Cardiac muscle cell (in vitro differentiated cells and primary cell): ENCODE measurements at regions not wholly inside any gene's neighbourhood (a gene's known extent, or its start where the extent isn't known, plus 50 kb on each side); places are given as distances from the start of the nearest gene placed in this dataset.
A peak's percentile ranks its signal among the peaks of the same experiment; 100 is the strongest.

Experiments
- DNase-seq, 2 donors: peaks; one replicate each; pipeline versions ENCODE4 v3.0.0 to v3.0.0-alpha.2; 2010 to 2017; ENCODE audit warnings: low read depth in 1 of 2, low spot score in 1 of 2
- H3K27ac ChIP-seq: fragments of 200-600 bp; sonication (generic); 2 replicates; pipeline ENCODE4 v1.5.1; 2016
- H3K27me3 ChIP-seq: fragments of 200-600 bp; sonication (generic); 2 replicates; pipeline ENCODE4 v1.6.0; 2016; ENCODE audit warnings: control low read depth
- H3K36me3 ChIP-seq: fragments of 200-600 bp; sonication (generic); 2 replicates; pipeline ENCODE4 v1.5.1; 2016; ENCODE audit warnings: control low read depth
- H3K4me1 ChIP-seq: fragments of 200-600 bp; sonication (generic); 2 replicates; pipeline ENCODE4 v1.8.1; 2017; ENCODE audit warnings: low read depth, mild to moderate bottlenecking, mixed run types
- H3K4me3 ChIP-seq: fragments of 200-600 bp; sonication (generic); 2 replicates; pipeline ENCODE4 v1.5.1; 2016; ENCODE audit warnings: mild to moderate bottlenecking
- H3K9me3 ChIP-seq: fragments of 200-600 bp; sonication (generic); 2 replicates; pipeline ENCODE4 v1.5.1; 2017; ENCODE audit warnings: low read depth, mild to moderate bottlenecking, control low read depth
- CTCF ChIP-seq: IDR thresholded peaks from 2 replicates; pipeline ENCODE4 v1.5.1; 2012; ENCODE audit warnings: low read depth, mild to moderate bottlenecking, low read length

- no peak overlapping the region for H3K27ac ChIP-seq
- H3K9me3 ChIP-seq: no peaks in the 10 kb centered on the region
- no peaks in the 10 kb centered on the region for H3K4me1 ChIP-seq
- no peaks in the 10 kb centered on the region for H3K36me3 ChIP-seq
- H3K27me3 ChIP-seq: no peaks in the 10 kb centered on the region
- H3K4me3 ChIP-seq: no peak overlapping the region
- DNase-seq: no peak
- no peak for TF ChIP-seq CTCF
Observed at GRCh38 chr1:188867614-188868013, 1610.0 kb downstream of the BRINP3 start.

- Histone ChIP-seq H3K27ac (no peak overlapping the region), H3K36me3 (no peaks in the 10 kb centered on the region), H3K9me3 (no peaks in the 10 kb centered on the region), H3K4me1 (no peaks in the 10 kb centered on the region), H3K27me3 (no peaks in the 10 kb centered on the region), H3K4me3 (no peak overlapping the region)
- DNase-seq: no peak
- TF ChIP-seq CTCF: no peak
Observed at GRCh38 chr1:188871164-188871563, 1606.5 kb downstream of the BRINP3 start.

GRCh38 chr1:188872376-188872775, 1605.3 kb downstream of the BRINP3 start:
- DNase-seq: no peak
- H3K27ac ChIP-seq: no peak overlapping the region
- no peaks in the 10 kb centered on the region for H3K9me3 ChIP-seq
- H3K4me3 ChIP-seq: no peak overlapping the region
- TF ChIP-seq CTCF: no peak
- no peaks in the 10 kb centered on the region for H3K36me3 ChIP-seq
- no peaks in the 10 kb centered on the region for H3K4me1 ChIP-seq
- no peaks in the 10 kb centered on the region for H3K27me3 ChIP-seq

GRCh38 chr1:188877668-188878067, 1600.0 kb downstream of the BRINP3 start:
- Histone ChIP-seq H3K36me3 (no peaks in the 10 kb centered on the region), H3K27ac (no peak overlapping the region), H3K27me3 (no peaks in the 10 kb centered on the region), H3K9me3 (no peaks in the 10 kb centered on the region), H3K4me3 (no peak overlapping the region), H3K4me1 (no peaks in the 10 kb centered on the region)
- DNase-seq: no peak
- no peak for TF ChIP-seq CTCF

- H3K27me3 ChIP-seq: no peaks in the 10 kb centered on the region
- no peaks in the 10 kb centered on the region for H3K4me1 ChIP-seq
- TF ChIP-seq CTCF: no peak
- H3K9me3 ChIP-seq: no peaks in the 10 kb centered on the region
- H3K27ac ChIP-seq: no peak overlapping the region
- peak in 1 of 2 donors; percentile 1 for DNase-seq
- H3K36me3 ChIP-seq: no peaks in the 10 kb centered on the region
- no peak overlapping the region for H3K4me3 ChIP-seq
Observed at GRCh38 chr1:188888386-188888785, 1589.3 kb downstream of the BRINP3 start.

GRCh38 chr1:188889166-188889565, 1588.5 kb downstream of the BRINP3 start:
- Histone ChIP-seq H3K4me3 (no peak overlapping the region), H3K27ac (no peak overlapping the region), H3K9me3 (no peaks in the 10 kb centered on the region), H3K36me3 (no peaks in the 10 kb centered on the region), H3K4me1 (no peaks in the 10 kb centered on the region), H3K27me3 (no peaks in the 10 kb centered on the region)
- no peak for DNase-seq
- TF ChIP-seq CTCF: no peak
